GM21576 (cell line): ENCODE measurements at regions not wholly inside any gene's neighbourhood (a gene's known extent, or its start where the extent isn't known, plus 50 kb on each side); places are given as distances from the start of the nearest gene placed in this dataset.
"Not testable (repeated sequence)": the region's sequence is repeated elsewhere in the genome, so short reads cannot be mapped to it uniquely, and the experiment has no call there.

ENCODE experiments used
- ATAC-seq: cut with Tn5 transposase; IDR thresholded peaks from one replicate; pipeline ENCODE4 v1.9.1; 2021; ENCODE audit warnings: mild to moderate bottlenecking, moderate library complexity; ENCODE audit not compliant: unreplicated experiment

DNA sequence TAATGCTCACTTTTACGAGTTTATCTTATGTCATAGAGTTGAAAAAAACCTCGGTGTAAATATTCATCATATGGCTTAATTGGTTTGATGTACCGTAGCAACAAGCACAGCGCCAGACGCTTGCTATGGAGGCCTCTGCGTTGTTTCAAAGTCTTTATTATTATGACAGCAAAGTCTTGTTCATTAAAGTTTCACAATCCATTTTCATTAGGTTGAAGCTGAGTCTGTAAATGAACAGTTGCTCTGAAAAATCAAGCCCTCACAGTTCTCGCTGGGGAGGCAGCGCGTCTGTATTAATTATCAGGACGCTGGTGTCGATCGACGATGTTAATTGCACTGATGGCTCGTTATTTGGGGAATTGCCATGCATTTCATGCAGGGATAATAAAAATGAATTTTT, 185.6 kb downstream of the INSC start:
- ATAC-seq = no peak

GRCh38 chr11:15307619-15308024, 192.9 kb downstream of the INSC start:
- ATAC-seq = no peak

GRCh38 chr11:15308840-15309239, 194.1 kb downstream of the INSC start:
- no peak for ATAC-seq

DNA sequence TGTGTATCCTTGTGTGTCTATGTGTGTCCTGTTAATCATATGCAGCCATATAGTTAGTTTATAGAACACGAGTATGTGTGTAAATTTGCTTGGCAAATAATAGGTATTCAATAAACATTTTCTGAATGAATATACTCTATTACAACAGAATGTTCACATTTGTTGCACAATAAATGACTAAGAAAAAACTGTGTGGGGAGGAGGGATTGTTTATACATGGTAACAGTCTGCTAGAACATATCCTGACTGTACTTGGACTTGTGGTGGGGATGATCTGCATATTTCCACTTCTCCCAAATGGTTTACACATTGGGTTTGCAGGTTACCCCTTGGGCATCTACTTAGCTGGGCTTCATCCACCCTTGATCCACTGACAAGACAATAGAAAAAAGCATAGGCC, 194.6 kb downstream of the INSC start:
- no peak for ATAC-seq

GRCh38 chr11:15313862-15314261, 199.1 kb downstream of the INSC start:
- no peak for ATAC-seq

DNA sequence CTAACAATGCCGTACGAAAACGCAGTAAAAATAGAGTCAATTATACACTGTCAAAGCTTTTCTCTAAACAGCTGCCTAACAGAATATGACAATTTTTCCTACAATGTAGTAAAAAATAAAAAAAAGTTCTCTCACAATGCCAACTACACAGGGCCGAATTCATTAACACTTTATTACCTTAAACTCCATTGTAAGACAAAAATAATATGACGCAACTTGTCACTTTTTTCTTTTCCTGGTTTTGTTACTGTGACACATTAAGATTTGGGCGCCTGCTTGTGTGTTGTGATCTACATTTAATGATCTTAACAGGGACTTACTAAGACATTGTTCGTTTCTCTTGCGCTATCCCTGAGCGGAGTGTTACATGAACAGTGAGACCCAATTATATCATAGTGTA, 204.1 kb downstream of the INSC start:
- ATAC-seq = no peak

- no peak for ATAC-seq
These were observed 211.8 kb downstream of the INSC start for GRCh38 chr11:15326520-15326919.

- no peak for ATAC-seq
These were observed 213.1 kb downstream of the INSC start for GRCh38 chr11:15327786-15328231.

DNA sequence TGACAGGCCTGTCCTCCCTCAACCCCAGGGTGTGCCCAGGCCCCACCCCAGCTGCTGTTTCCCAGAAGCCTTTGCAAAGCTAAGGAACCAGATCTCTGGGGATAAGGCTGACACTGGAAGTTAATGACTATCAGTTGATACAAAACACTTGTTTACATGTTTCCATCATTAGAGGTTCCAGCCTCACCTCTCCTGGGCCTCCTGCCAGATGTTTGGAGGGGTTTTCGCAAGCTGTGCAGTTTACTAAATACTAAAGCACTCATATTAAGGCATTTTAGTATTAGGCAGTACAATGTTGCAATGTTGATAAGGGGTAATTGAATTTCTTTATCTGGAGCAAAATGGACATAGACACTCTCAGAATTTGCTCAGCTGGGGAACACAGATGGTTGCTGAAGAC, 218.7 kb downstream of the INSC start:
- ATAC-seq = no peak

DNA sequence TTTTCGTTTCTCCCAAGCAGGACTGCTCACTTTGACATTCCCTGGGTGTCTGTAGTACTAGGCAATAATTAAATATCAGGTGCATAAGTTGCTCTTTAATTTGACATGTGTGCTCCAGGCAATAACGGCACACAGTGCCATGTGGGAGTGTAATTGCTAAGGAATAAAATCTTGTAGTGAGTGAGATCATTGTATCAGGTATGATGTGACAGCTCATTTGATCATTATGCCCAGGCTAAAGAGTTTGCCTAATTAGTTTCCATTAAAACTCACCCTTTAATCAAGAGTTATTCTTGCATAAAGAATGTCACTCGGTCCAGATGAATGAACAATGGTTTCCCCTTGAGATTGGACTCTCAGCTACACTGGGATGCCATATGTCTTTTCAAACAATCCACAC, 220.0 kb downstream of the INSC start:
- ATAC-seq = no peak

DNA sequence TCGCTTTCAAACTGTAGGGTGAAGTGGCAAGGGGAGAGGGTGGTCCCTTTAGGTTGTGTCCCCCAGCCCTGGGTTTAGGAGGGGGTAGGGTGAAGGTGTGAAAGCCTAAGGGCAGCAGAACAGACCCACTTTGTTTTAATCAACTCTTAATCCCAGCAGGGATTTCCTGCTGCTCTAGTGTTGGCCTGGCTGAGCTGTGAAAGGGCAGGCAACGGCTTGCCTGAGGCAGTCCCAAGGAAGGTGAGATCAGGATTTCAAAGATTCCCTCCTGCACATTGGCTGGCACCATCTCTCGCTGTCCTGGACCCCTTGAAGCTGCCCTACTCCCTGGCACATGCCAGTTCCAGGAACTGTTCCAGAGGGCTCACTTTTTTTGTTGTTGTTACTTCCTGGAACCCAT, 221.3 kb downstream of the INSC start:
- ATAC-seq = no peak

DNA sequence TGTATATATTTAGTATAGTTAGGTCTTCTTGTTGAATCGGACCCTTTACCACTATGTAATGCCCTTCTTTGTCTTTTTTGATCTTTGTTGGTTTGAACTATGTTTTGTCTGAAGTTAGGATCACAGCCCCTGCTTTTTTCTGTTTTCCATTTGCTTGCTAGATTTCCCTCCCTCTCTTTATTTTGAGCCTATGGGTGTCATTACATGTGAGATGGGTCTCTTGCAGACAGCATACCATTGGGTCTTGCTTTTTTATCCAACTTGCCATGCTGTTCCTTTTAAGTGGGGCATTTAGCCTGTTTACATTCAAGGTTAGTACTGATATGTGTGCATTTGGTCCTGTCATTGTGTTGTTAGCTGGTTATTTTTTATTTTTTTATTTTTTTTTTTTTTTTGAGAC, 224.6 kb downstream of the INSC start:
- no peak for ATAC-seq

DNA sequence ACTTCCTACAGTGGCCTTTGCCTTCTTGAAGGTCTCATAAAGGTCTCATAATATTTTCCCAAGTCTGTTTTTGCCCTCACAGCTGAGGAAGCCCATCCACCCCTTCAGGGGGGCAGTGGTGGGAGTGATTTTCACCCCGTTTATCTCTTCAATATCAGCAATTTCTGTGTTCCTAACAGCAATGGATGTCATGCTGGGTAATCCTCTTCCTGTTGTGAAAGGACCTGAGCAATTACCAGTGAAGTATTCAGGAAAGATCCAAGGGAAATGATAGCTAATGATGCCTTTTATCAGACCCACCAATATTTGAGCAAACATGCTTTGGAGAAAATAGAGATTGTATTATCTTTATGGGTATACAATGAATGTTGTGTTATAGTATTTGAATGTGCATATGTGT, 226.9 kb downstream of the INSC start:
- ATAC-seq = no peak

DNA sequence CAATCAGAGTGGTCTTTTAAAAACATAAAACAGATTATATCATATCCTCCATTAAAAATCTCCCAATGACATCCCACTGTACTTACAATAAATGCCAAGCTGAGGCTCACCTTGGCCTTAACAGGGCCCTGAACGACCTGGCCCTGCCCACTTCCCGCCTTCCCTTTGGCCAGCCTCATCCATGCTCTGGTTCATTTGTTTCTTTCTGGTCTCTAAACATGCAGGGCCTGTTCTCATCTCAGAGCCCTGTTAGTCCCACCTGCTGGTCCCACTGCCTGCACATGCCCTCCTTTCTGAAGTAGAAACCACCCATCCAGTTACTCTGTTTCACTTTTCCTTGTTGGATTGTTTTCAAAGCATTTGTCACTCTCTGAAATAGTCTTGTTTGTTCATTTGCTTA, 227.4 kb downstream of the INSC start:
- no peak for ATAC-seq

DNA sequence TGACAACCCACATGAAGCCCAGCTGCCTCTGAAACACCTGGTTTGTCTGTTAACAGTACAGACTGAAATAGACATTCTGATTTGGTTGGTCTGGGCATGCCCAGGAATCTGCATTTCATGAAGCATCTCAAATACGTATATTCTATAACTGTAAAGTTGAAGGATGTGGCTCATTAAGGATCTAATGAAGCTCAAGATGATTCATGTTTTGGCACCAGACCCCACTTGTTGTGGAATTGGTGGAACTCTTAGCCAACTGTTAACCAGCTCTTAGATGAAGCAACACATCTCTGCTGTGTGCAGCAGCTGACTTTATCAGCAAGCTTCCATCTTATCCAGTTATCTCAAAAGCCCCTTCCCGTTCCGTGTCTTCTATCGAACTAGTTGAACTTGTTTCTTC, 232.2 kb downstream of the INSC start:
- ATAC-seq = no peak

DNA sequence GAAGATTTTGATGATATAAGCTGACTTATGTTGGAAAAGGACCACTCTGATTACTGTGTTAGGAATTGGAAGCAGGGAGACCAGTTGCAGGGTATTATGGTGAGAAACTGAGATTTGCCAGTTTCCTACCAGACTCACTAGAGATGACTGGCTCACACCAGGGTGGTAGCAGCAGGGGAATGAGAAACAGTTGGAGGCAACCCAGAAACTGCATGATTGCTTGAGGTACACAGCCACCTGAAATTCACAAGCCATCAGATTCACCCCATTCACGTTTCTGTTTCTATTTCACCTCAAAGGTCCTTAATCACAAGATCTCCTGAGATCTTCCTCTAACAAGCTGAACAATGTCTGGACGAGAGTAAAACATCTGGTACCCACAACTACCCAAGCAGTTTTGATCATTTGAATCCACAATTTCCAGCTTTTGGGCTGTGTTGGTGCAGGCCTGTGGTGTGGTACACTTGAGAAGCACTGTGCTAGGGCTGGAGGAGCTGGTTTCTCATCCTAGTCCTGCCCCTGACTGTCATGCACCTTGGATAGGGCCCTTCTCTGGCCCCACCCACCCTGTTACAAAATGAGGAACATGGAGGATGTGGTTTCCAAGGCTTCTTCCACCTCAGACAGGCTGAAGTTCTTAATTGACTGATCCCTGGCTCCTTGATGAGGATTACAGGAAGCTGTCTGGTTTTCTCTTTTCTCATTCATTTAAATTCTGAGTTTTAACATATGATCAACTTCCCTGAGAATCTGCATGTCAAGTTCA, 233.4 kb downstream of the INSC start:
- no peak for ATAC-seq

DNA sequence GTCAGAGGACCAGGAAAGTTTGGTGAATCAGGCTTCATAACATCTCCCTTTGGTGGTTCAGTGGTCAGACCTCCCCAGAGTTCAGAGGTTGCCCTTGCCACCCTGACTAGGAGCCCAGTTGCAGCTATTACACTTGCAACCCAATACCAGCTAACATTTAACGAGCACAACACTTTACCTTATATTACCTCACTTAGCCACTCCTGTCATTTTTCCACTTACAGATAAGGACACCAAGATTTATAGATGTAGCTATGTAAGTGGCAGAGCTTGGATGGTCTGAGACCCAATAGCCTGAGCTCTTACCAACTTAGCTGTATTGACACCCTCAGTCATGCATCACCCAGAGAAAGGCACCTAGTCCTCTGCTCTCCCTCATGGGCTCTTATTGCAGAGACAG, 234.7 kb downstream of the INSC start:
- ATAC-seq = no peak

DNA sequence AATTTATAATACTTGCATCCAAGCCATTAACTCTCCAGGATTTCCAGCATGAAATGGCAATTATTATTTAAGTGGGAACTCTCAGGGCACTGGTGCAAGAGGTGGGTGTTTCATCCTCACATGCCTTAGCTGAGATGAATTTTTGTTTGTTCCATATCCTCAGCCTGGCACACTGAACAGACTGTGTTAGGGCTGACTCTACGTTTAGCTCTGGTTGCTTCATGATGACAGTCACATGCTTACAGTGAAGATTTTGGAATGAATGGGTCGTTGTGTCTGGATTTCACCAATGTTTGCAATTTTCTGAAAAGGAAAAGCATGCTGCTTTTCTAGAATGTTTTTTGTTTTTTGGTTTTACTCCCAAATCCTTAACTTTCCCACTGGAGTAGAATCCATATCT, 246.6 kb downstream of the INSC start:
- ATAC-seq = no peak

DNA sequence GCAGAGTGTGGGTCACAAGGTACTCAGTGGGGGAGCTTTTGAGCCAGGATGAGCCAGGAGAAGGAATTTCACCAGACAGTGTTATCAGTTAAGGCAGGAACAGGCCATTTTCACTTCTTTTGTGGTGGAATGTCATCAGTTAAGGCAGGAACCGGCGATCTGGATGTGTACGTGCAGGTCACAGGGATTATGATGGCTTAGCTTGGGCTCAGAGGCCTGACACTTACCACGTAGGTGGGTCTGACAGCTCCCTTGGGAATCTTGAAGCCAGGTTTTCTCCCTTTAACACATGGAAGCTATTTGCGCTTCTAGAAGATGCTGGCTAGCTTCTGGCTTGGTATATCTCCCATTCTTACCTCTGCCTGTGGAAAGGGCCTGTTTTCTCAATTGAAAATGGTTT, 250.6 kb downstream of the INSC start:
- ATAC-seq = not testable (repeated sequence)

DNA sequence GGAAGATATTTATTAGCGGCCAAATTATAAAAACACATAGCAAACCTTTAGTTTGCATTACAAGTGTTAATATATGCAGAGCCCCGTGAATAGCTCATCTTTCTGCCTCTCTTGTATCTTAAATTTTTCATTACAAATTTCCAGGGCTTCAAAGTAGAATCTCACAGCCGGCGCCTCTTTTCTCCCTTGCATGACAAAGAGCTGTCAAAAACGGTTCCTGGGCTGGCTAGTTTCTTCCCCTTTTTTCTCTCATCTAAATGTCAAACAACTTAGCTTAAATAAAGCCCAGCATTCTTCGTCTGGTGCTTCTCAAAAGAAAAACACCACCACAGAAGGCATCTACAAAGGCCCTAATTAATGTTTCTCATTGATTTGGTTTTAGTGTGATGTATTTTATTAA, 253.0 kb downstream of the INSC start:
- no peak for ATAC-seq

GRCh38 chr11:15370495-15371147, 255.9 kb downstream of the INSC start:
- no peak for ATAC-seq

DNA sequence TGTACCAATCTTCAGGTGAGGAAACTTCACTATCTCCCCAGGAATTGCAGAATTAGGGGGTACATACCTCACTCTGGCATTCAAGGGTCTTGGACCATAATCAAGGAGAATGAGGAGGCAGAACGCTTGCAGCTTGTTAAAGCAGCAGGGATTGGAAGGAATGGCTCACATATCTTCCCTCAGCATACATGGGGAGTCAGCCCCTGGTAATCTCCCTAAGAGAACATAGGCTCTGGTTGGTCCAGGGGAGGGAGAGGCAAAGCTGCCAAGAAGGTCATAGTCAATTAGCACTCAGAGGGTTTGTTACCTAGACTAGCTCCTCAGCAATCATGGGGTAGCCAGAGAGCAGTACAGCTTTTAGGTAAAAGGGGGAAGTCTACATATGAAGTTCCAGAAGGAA, 256.8 kb downstream of the INSC start:
- ATAC-seq = no peak

GRCh38 chr11:15374418-15374817, 259.7 kb downstream of the INSC start:
- no peak for ATAC-seq
